ENCODE measurements at regions not wholly inside any gene's neighbourhood (a gene's known extent, or its start where the extent isn't known, plus 50 kb on each side); places are given as distances from the start of the nearest gene placed in this dataset.

DNA sequence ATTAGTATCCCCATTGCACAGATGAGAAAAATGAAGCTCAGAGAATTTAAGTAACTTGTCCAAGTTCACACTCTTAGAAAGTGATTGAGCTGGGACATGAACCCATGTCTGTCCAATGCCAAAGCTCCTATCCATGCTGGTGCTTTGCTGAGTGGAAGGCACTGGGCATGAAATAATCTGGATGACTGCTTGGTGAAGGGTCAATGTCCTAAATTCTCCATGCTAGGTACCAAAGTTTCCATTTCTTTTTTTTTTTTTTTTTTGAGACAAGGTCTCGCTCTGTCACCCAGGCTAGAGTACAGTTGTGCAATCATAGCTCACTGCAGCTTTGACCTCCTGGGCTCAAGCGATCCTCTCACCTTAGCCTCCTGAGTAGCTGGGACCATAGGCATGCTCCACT is 153.6 kb upstream of the ERCC4 start:
- TF ChIP-seq TCF12 (IDR thresholded peaks at IDR 0.05): no peak
- TF ChIP-seq, protein P1, sequence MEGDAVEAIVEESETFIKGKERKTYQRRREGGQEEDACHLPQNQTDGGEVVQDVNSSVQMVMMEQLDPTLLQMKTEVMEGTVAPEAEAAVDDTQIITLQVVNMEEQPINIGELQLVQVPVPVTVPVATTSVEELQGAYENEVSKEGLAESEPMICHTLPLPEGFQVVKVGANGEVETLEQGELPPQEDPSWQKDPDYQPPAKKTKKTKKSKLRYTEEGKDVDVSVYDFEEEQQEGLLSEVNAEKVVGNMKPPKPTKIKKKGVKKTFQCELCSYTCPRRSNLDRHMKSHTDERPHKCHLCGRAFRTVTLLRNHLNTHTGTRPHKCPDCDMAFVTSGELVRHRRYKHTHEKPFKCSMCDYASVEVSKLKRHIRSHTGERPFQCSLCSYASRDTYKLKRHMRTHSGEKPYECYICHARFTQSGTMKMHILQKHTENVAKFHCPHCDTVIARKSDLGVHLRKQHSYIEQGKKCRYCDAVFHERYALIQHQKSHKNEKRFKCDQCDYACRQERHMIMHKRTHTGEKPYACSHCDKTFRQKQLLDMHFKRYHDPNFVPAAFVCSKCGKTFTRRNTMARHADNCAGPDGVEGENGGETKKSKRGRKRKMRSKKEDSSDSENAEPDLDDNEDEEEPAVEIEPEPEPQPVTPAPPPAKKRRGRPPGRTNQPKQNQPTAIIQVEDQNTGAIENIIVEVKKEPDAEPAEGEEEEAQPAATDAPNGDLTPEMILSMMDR (IDR thresholded peaks at IDR 0.05): no peak
- TF ChIP-seq, protein P2, sequence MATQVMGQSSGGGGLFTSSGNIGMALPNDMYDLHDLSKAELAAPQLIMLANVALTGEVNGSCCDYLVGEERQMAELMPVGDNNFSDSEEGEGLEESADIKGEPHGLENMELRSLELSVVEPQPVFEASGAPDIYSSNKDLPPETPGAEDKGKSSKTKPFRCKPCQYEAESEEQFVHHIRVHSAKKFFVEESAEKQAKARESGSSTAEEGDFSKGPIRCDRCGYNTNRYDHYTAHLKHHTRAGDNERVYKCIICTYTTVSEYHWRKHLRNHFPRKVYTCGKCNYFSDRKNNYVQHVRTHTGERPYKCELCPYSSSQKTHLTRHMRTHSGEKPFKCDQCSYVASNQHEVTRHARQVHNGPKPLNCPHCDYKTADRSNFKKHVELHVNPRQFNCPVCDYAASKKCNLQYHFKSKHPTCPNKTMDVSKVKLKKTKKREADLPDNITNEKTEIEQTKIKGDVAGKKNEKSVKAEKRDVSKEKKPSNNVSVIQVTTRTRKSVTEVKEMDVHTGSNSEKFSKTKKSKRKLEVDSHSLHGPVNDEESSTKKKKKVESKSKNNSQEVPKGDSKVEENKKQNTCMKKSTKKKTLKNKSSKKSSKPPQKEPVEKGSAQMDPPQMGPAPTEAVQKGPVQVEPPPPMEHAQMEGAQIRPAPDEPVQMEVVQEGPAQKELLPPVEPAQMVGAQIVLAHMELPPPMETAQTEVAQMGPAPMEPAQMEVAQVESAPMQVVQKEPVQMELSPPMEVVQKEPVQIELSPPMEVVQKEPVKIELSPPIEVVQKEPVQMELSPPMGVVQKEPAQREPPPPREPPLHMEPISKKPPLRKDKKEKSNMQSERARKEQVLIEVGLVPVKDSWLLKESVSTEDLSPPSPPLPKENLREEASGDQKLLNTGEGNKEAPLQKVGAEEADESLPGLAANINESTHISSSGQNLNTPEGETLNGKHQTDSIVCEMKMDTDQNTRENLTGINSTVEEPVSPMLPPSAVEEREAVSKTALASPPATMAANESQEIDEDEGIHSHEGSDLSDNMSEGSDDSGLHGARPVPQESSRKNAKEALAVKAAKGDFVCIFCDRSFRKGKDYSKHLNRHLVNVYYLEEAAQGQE (IDR thresholded peaks at IDR 0.05; ENCODE audit: low read depth, low read length): no peak
- no peak for TF ChIP-seq POLR2AphosphoS5 (IDR thresholded peaks at IDR 0.05; ENCODE audit: low read depth, low read length)
- TF ChIP-seq EP300 (IDR thresholded peaks at IDR 0.05; ENCODE audit: borderline replicate concordance in 1 of 2, low read depth in 1 of 2, low read length in 1 of 2): no peak
- TF ChIP-seq TEAD4 (IDR thresholded peaks at IDR 0.05; ENCODE audit: borderline replicate concordance, insufficient read depth): no peak
- TF ChIP-seq, protein P3, sequence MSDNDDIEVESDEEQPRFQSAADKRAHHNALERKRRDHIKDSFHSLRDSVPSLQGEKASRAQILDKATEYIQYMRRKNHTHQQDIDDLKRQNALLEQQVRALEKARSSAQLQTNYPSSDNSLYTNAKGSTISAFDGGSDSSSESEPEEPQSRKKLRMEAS (IDR thresholded peaks at IDR 0.05; ENCODE audit: low read depth): no peak
- TF ChIP-seq RXRA (IDR thresholded peaks at IDR 0.05; ENCODE audit: borderline replicate concordance, low read depth): no peak
- TF ChIP-seq, protein P4, sequence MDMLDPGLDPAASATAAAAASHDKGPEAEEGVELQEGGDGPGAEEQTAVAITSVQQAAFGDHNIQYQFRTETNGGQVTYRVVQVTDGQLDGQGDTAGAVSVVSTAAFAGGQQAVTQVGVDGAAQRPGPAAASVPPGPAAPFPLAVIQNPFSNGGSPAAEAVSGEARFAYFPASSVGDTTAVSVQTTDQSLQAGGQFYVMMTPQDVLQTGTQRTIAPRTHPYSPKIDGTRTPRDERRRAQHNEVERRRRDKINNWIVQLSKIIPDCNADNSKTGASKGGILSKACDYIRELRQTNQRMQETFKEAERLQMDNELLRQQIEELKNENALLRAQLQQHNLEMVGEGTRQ (IDR thresholded peaks at IDR 0.05; ENCODE audit: borderline replicate concordance, low read depth, low read length): no peak
- TF ChIP-seq RAD21 (IDR thresholded peaks at IDR 0.05; ENCODE audit: low read length): no peak
- no peak for TF ChIP-seq NFIC (IDR thresholded peaks at IDR 0.05; ENCODE audit: borderline replicate concordance)
- TF ChIP-seq MEF2A (IDR thresholded peaks at IDR 0.05; ENCODE audit: borderline replicate concordance, low read depth): no peak

All from SK-N-SH (cell line).